ENCODE measurements at regions not wholly inside any gene's neighbourhood (a gene's known extent, or its start where the extent isn't known, plus 50 kb on each side); places are given as distances from the start of the nearest gene placed in this dataset.

- TF ChIP-seq POLR2A (IDR thresholded peaks at IDR 0.05; ENCODE audit: extremely low read depth, insufficient read length): no peak
- TF ChIP-seq MYC (IDR thresholded peaks at IDR 0.05; ENCODE audit: low read depth, low read length): no peak
- no peak for TF ChIP-seq CTCF (IDR thresholded peaks at IDR 0.05; ENCODE audit: low read depth, low read length)
- TF ChIP-seq MAX (IDR thresholded peaks at IDR 0.05; ENCODE audit: low read depth, low read length): no peak
- H3K4me3 ChIP-seq (ENCODE audit: low read depth, low read length): no peak overlapping the region
- no peak for DNase-seq (ENCODE audit: low read depth)
Measured at GRCh38 chr15:37783290-37783689, 151.2 kb upstream of the TMCO5A start.

- no peak for TF ChIP-seq MAX (IDR thresholded peaks at IDR 0.05; ENCODE audit: low read depth, low read length)
- no peak for TF ChIP-seq CTCF (IDR thresholded peaks at IDR 0.05; ENCODE audit: low read depth, low read length)
- TF ChIP-seq POLR2A (IDR thresholded peaks at IDR 0.05; ENCODE audit: extremely low read depth, insufficient read length): no peak
- no peak for TF ChIP-seq MYC (IDR thresholded peaks at IDR 0.05; ENCODE audit: low read depth, low read length)
- no peak for DNase-seq (ENCODE audit: low read depth)
- no peak overlapping the region for H3K4me3 ChIP-seq (ENCODE audit: low read depth, low read length)
Measured at GRCh38 chr15:37788330-37788729, 146.1 kb upstream of the TMCO5A start.

- no peak for DNase-seq (ENCODE audit: low read depth)
- TF ChIP-seq MAX (IDR thresholded peaks at IDR 0.05; ENCODE audit: low read depth, low read length) (no peak), MYC (IDR thresholded peaks at IDR 0.05; ENCODE audit: low read depth, low read length) (no peak), POLR2A (IDR thresholded peaks at IDR 0.05; ENCODE audit: extremely low read depth, insufficient read length) (no peak), CTCF (IDR thresholded peaks at IDR 0.05; ENCODE audit: low read depth, low read length) (no peak)
- H3K4me3 ChIP-seq (ENCODE audit: low read depth, low read length): no peak overlapping the region
Measured at GRCh38 chr15:37788767-37789396, 145.6 kb upstream of the TMCO5A start.

GRCh38 chr15:37789397-37789786 is 145.0 kb upstream of the TMCO5A start:
- DNase-seq (ENCODE audit: low read depth): no peak
- no peak overlapping the region for H3K4me3 ChIP-seq (ENCODE audit: low read depth, low read length)
- TF ChIP-seq CTCF (IDR thresholded peaks at IDR 0.05; ENCODE audit: low read depth, low read length) (no peak), MAX (IDR thresholded peaks at IDR 0.05; ENCODE audit: low read depth, low read length) (no peak), POLR2A (IDR thresholded peaks at IDR 0.05; ENCODE audit: extremely low read depth, insufficient read length) (no peak), MYC (IDR thresholded peaks at IDR 0.05; ENCODE audit: low read depth, low read length) (no peak)

GRCh38 chr15:37789881-37790280 is 144.6 kb upstream of the TMCO5A start:
- TF ChIP-seq MYC (IDR thresholded peaks at IDR 0.05; ENCODE audit: low read depth, low read length) (no peak), POLR2A (IDR thresholded peaks at IDR 0.05; ENCODE audit: extremely low read depth, insufficient read length) (no peak), MAX (IDR thresholded peaks at IDR 0.05; ENCODE audit: low read depth, low read length) (no peak), CTCF (IDR thresholded peaks at IDR 0.05; ENCODE audit: low read depth, low read length) (no peak)
- no peak for DNase-seq (ENCODE audit: low read depth)
- no peak overlapping the region for H3K4me3 ChIP-seq (ENCODE audit: low read depth, low read length)

All from NB4 (cell line).